Esophagus squamous epithelium (tissue), 5 donors: ENCODE measurements at regions not wholly inside any gene's neighbourhood (a gene's known extent, or its start where the extent isn't known, plus 50 kb on each side); places are given as distances from the start of the nearest gene placed in this dataset.
"Not testable (repeated sequence)": the region's sequence is repeated elsewhere in the genome, so short reads cannot be mapped to it uniquely, and the experiment has no call there.

Source experiments
- DNase-seq: peaks from one replicate; lab custom pipeline; 2025; lab: John Stamatoyannopoulos, UW
- H3K27ac ChIP-seq, 4 donors: fragments of 200-600 bp; sonication (generic); one replicate each; pipeline ENCODE4 v1.5.1; 2016 to 2019; ENCODE audit warnings: mild to moderate bottlenecking in 1 of 4
- H3K27me3 ChIP-seq, 4 donors: fragments of 200-600 bp; sonication (generic); 1 replicate in 3 of 4; 2 replicates in 1 of 4; pipeline versions ENCODE4 v1.5.1 to v1.6.0; 2017 to 2021; ENCODE audit warnings: antibody characterized with exemption in 1 of 4
- H3K36me3 ChIP-seq, 3 donors: fragments of 200-600 bp; sonication (generic); one replicate each; pipeline ENCODE4 v1.5.1; 2016 to 2019
- H3K4me1 ChIP-seq, 3 donors: fragments of 200-600 bp; sonication (generic); one replicate each; pipeline ENCODE4 v1.5.1; 2017 to 2019
- H3K4me3 ChIP-seq, 4 donors: fragments of 200-600 bp; sonication (generic); 1 replicate in 3 of 4; 2 replicates in 1 of 4; pipeline ENCODE4 v1.5.1; 2016 to 2019; ENCODE audit warnings: mild to moderate bottlenecking in 2 of 4, moderate library complexity in 1 of 4
- H3K9me3 ChIP-seq, 3 donors: fragments of 200-600 bp; sonication (generic); one replicate each; pipeline ENCODE4 v1.5.1; 2016 to 2019
- CTCF ChIP-seq, 6 experiments: fragments of 450-650 bp in 4 of 6; fragments of 200-600 bp in 2 of 6; sonication (generic) in 2 of 6; IDR thresholded peaks; one replicate each; pipeline ENCODE4 v1.5.1; 2016 to 2019; ENCODE audit warnings: antibody characterized with exemption in 6 of 6, mild to moderate bottlenecking in 4 of 6, moderate library complexity in 4 of 6
- POLR2A ChIP-seq, 4 donors: fragments of 450-650 bp; IDR thresholded peaks; one replicate each; pipeline ENCODE4 v1.6.1; 2017; ENCODE audit warnings: antibody characterized with exemption in 4 of 4, mild to moderate bottlenecking in 4 of 4, moderate library complexity in 3 of 4
- WGBS, 2 donors: methylation state at CpG; one replicate each; pipeline ENCODE4 v1.1.5; 2018; 5-methylcytosine and 5-hydroxymethylcytosine counted together
- intact Hi-C: fragments of 100-400 bp; cut with DNase I; formaldehyde crosslinking; loops from one replicate; pipeline ENCODE4 v1.15.0; 2022
- donor health status: DM: yes; HTN: yes; CAD: no.

- H3K4me1 ChIP-seq, result no peaks in the 10 kb centered on the region
- no peak for DNase-seq
- WGBS, 2 donors, result 30 to 76% methylated on average over 1 of the region's 1 CpG
- TF ChIP-seq CTCF (IDR thresholded peaks at IDR 0.05) (no peak), POLR2A (IDR thresholded peaks at IDR 0.05) (no peak)
- no peak overlapping the region for H3K4me3 ChIP-seq
- no peak overlapping the region for H3K27ac ChIP-seq
- no peaks in the 10 kb centered on the region for H3K36me3 ChIP-seq
- no peaks in the 10 kb centered on the region for H3K9me3 ChIP-seq
- no peaks in the 10 kb centered on the region for H3K27me3 ChIP-seq
- intact Hi-C loops, result no loop called here
Measured at GRCh38 chr5:23440703-23441102, 66.7 kb upstream of the PRDM9 start.

GRCh38 chr5:23437011-23437410 lies 70.4 kb upstream of the PRDM9 start:
- H3K27ac ChIP-seq, result no peak overlapping the region
- DNase-seq, result no peak
- TF ChIP-seq CTCF (IDR thresholded peaks at IDR 0.05) (no peak), POLR2A (IDR thresholded peaks at IDR 0.05) (no peak)

GRCh38 chr5:23433534-23434315 lies 73.7 kb upstream of the PRDM9 start:
- no peaks in the 10 kb centered on the region for H3K9me3 ChIP-seq
- 84 to 91% methylated on average over 8 of the region's 8 CpGs for WGBS, 2 donors
- H3K4me3 ChIP-seq, result no peak overlapping the region
- H3K4me1 ChIP-seq, result no peaks in the 10 kb centered on the region
- no peaks in the 10 kb centered on the region for H3K36me3 ChIP-seq
- intact Hi-C loops, result no loop called here
- DNase-seq, result no peak
- TF ChIP-seq POLR2A (IDR thresholded peaks at IDR 0.05) (no peak), CTCF (IDR thresholded peaks at IDR 0.05) (no peak)
- no peaks in the 10 kb centered on the region for H3K27me3 ChIP-seq
- no peak overlapping the region for H3K27ac ChIP-seq

More at GRCh38 chr5:23437011-23437410, 70.4 kb upstream of the PRDM9 start:
- intact Hi-C loops, result no loop called here
- Histone ChIP-seq H3K4me1 (no peaks in the 10 kb centered on the region), H3K9me3 (no peaks in the 10 kb centered on the region), H3K4me3 (no peak overlapping the region), H3K36me3 (no peaks in the 10 kb centered on the region), H3K27me3 (no peaks in the 10 kb centered on the region)

GRCh38 chr5:23428705-23429104 lies 78.7 kb upstream of the PRDM9 start:
- no peak for TF ChIP-seq CTCF (IDR thresholded peaks at IDR 0.05)
- TF ChIP-seq POLR2A (IDR thresholded peaks at IDR 0.05), result no peak
- Histone ChIP-seq H3K4me3 (no peak overlapping the region), H3K9me3 (no peaks in the 10 kb centered on the region), H3K27me3 (no peaks in the 10 kb centered on the region), H3K27ac (no peak overlapping the region), H3K4me1 (no peaks in the 10 kb centered on the region), H3K36me3 (no peaks in the 10 kb centered on the region)
- 78 to 91% methylated on average over 1 of the region's 1 CpG for WGBS, 2 donors
- intact Hi-C loops, result no loop called here
- DNase-seq, result no peak

GRCh38 chr5:23420214-23420613 lies 87.2 kb upstream of the PRDM9 start:
- H3K36me3 ChIP-seq, H3K27ac ChIP-seq, H3K4me1 ChIP-seq, H3K27me3 ChIP-seq, H3K4me3 ChIP-seq, intact Hi-C loops, H3K9me3 ChIP-seq, DNase-seq: not testable (repeated sequence)
- 76 to 77% methylated on average over 3 of the region's 3 CpGs for WGBS, 2 donors
